HG03064 (cell line): ENCODE measurements at regions not wholly inside any gene's neighbourhood (a gene's known extent, or its start where the extent isn't known, plus 50 kb on each side); places are given as distances from the start of the nearest gene placed in this dataset.
"Not testable (repeated sequence)": the region's sequence is repeated elsewhere in the genome, so short reads cannot be mapped to it uniquely, and the experiment has no call there.

Experiments
- ATAC-seq: cut with Tn5 transposase; IDR thresholded peaks from one replicate; pipeline ENCODE4 v1.9.1; 2021; ENCODE audit warnings: low read depth; ENCODE audit not compliant: unreplicated experiment

GRCh38 chr7:138214926-138215325 is 138.7 kb downstream of the AKR1D1 start:
- ATAC-seq = no peak

DNA sequence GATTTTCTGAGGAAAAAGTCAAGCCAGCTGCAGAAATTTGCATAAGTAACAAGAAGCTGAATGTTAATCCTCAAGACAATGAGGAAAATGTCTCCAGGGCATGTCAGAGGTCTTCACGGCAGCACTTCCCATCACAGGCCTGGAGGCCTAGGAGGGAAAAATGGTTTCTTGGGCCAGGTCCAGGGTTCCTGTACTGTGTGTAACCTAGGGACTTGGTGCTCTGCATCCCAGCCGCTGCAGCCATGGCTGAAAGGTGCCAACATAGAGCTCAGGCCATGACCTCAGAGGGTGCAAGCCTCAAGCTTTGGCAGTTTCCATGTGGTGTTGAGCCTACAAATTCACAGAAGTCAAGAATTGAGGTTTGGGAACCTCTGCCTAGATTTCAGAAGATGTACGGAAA is 144.1 kb downstream of the AKR1D1 start:
- not testable (repeated sequence) for ATAC-seq

DNA sequence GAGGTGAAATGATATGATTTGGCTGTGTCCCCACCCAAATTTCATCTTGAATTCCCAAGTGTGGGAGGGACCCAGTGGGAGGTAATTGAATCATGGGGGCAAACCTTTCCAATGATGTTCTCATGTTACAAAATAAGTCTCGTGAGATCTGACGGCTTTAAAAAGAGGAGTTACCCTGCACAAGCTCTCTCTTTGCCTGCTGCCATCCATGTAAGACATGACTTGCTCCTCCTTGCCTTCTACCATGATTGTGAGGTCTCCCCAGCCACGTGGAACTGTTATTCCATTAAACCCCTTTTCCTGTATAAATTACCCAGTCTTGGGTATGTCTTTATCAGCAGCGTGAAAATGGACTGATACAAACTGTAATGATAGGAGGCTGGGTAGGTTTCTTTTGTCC is 145.1 kb downstream of the AKR1D1 start:
- not testable (repeated sequence) for ATAC-seq

DNA sequence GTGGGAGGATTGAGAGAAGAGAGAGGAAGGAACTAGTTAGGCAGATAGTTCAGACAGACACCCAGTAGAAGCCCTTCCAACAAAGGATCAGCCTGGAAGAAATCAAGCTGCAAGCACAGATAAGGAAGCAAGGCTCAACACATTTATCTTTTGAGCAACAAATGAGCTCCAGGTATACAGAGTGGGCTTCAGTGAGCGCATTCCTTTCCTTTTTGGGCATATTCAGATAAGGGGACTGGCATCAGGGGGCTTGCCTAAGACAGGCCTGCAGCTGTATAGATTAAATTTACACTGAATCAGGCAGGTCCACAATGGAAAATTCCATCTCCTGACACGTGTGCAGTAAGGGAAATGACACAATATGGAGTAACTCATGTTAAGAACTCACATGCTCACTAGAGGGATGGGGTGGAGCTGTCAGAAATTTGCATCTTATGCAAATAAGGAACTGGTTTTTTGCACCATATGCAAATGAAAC is 147.2 kb downstream of the AKR1D1 start:
- ATAC-seq = no peak

GRCh38 chr7:138226001-138226476 is 149.8 kb downstream of the AKR1D1 start:
- no peak for ATAC-seq

- no peak for ATAC-seq
Measured at GRCh38 chr7:138226745-138227279, 150.6 kb downstream of the AKR1D1 start.

DNA sequence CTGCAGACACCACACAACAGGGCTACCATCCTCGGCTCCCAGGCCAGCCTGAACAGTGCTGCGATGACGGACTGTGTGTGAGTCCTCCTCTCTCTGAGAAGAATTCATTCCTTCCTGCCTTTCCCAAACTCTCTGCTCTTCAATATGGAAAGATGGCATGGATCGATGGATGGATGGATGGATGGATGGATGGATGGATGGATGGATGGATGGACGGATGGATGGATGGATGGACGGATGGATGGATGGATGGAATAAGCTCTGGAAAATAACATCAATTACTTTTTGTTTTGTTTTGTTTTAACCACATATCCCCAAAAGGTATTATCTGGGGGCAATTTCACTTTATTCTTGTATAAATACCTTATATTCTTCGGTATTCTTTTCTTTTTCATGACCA is 151.9 kb downstream of the AKR1D1 start:
- ATAC-seq = no peak

- no peak for ATAC-seq
Measured at GRCh38 chr7:138228769-138229168, 152.5 kb downstream of the AKR1D1 start.

GRCh38 chr7:138233189-138233588 is 156.9 kb downstream of the AKR1D1 start:
- ATAC-seq = no peak

DNA sequence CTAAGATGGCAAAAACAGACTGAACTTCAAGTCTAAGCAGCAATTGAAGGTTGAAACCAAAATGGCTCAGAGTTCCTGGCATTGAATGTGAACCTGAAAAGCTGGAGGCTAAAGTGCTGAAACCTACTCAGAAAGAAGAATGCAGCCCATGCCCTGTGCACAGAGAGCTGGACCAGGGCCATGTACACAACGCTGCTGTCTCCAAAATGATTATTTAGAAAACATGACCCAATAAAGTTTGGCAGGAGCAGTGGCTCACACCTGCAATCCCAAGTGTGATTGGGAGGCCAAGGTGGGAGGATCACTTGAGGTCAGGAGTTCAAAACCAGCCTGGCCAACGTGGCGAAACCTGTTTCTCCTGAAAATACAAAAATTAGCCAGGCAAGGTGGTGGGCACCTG is 158.9 kb downstream of the AKR1D1 start:
- no peak for ATAC-seq

DNA sequence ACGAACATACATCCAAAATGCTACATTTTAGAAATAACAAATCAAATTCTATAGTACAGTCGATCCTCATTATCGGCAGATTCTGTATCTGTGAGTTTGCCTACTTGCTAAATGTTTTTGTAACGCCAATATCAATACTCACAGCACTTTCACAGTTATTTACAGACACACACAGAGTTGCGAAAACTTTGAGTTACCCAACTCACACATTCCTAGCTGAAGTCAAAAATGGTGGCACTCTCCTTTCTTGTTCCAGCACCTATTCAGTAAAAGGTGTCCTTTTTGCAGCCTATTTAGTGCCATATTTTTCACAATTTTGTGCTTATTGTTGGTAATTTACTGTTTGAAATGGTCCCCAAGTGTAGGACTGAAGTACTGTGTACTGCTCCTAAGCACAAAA is 161.7 kb downstream of the AKR1D1 start:
- ATAC-seq = no peak

DNA sequence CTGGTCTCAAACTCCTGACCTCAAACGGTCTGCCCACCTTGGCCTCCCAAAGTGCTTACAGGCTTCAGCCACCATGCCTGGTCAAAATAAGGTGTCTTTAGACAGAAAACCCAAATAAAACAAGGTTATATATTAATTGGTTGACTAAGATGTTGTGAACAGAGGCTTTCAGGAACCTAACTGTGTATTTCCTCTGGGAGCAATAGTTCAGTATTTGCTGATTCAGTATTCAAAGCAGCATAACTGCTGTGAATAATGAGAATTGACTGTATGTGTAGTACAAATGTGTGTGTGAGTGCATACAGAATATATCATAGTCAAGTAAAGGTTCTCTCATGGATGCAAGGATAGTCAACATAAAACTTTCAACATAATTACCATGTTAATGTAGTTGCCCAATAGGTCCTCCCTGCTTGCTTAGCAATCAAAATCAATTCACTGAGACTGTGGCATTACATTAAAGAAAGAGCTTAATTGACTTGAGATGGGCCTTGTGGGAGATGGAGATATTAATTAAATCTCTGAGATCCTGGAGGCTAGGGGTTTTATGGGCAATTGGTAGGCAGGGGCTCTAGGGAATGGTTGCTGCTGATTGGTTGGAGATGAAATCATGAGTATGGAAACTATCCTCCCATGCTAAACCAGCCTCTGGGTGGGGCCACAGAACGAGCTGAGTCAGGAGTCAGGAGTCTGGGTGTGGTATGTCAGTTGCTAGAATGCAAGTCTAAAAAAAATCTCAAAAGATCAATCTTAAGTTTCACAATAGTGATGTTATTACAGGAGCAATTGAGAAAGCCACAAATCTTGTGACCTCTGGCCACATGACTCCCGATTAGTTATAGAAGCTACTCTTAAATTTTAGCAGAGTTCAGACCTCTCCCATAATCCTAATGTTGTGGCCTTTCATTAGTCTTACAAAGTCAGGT is 162.7 kb downstream of the AKR1D1 start:
- no peak for ATAC-seq

- no peak for ATAC-seq
Measured at GRCh38 chr7:138243430-138243829, 167.2 kb downstream of the AKR1D1 start.

DNA sequence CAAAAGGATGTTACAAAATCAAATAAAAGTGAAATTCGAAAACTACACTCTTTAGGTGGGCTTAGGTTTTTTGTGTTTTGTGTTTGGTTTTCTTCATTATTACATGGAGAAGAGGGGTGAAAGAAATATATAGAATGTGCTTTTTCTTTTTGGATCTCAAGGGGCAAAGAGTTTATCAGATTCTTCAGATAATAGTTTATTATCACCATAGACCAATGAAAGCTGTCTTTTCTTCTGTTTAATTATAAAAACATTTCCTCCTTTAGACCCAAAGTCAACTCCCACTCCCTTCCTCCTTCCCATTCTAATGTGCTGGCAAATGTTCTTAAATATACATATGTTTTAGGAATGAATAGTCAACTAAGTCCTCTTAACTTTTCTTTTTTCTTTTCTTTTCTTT is 167.6 kb downstream of the AKR1D1 start:
- no peak for ATAC-seq

DNA sequence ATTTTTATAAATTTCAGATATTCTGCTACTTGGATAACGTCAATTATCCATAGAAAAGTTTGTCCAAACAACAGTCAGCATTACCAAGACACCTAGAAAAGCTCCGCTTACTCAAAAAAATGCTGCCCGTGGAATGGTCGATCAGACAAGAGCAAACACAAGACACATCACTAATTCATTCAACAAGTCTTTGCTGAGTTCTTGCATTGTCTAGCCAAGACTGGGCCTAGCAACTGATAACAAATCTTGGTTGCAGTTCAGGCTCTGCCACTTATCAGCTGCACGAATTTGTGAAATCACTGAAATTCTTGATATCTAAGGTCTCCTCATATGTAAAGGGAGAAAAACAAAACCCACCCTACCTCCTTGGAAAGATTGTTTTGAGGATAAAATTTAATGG is 168.3 kb downstream of the AKR1D1 start:
- no peak for ATAC-seq

DNA sequence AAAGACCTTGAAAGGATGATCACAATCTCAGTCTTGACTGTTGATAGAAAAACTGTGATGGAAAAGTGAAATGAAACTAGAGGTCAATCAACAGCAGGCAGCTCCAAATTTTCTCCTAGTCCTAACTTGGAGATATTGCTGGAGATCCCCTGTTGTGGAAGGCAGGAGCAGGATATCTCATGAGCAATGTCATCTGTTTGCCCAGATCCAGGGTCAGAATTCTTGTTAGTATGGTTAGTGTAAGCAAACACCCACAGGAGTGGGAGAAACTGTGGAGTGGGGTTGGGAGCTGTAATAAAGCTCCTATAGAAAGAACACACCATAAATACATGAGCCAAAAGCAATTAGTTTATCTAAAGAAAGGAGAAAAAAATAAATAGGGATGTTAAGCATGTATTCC is 169.0 kb downstream of the AKR1D1 start:
- no peak for ATAC-seq

GRCh38 chr7:138245682-138246081 is 169.4 kb downstream of the AKR1D1 start:
- no peak for ATAC-seq

DNA sequence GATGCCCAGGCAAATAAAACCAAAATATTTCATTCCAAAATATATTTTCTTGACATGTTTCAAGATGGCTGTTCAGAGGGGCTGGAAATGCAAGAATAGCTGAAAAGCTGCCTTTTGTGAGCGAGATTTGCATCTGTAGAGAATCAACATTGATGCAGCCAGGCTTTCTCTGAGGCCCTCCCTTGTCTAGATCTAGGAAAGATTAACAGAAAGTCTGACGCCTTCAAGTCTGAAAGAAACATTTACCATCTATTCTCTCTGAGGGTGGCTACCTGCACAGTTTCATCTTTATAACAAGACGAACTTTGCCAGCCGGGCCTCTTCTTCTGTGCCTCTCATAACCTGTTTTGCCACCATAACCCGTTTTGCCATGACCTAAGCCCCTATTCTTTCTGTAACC is 170.2 kb downstream of the AKR1D1 start:
- ATAC-seq = no peak

DNA sequence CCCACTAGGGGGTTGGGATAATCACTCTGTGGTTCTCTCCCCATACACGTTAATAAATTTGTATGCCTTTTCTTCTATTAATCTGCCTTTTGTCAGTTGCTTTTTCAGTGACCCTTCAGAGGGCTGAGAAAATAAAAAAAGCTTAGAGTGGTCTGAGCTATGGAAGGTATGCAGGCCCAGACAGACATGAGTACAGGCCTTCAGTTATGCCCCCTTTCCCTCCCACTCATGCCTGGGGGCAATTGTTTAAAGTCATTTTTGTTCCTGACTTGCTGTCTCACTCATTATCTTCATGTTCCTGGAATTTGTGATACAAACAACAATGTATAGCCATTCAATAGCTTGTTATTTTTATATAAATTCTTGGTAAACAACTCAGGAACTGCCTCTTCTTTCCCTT is 170.8 kb downstream of the AKR1D1 start:
- no peak for ATAC-seq

DNA sequence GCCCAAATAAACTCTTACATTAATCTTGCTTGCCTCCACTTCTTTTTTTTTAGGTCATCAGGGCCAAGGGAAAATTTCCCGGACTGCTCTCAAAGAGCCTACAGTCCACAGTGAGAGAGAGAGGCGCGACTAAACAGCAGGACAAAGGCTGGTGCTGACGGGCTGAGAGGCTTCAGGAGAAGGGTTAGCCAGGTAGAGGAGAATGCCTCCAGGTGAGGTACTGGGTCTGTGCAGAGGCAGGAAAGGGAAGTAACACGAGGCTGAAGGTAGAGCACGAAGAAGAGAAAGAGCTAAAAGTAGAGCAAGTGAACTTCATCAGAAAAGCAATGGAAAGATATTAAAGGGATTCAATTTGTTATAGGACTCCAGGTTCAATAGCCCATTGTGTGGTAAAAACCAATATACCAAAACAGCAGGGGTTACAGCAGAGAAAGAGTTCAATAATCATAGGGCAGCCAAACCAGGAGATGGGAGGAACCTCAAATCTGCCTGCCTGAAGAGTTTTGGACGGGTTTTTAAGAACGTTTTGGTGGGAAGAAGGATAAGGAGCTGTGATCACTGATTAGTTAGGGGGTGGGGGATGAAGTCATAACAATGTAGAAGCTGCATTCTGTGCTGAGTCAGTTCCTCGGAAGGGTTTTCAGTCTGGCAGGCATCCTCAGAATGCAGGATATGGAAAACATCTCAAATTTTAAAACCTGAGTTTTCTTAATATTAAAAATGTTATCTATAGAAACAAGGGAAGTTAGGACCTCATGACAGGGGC is 171.5 kb downstream of the AKR1D1 start:
- ATAC-seq = no peak

GRCh38 chr7:138248609-138249008 is 172.3 kb downstream of the AKR1D1 start:
- ATAC-seq = no peak
